RPMI8226 (cell line): ENCODE measurements at regions not wholly inside any gene's neighbourhood (a gene's known extent, or its start where the extent isn't known, plus 50 kb on each side); places are given as distances from the start of the nearest gene placed in this dataset.
"Not testable (repeated sequence)": the region's sequence is repeated elsewhere in the genome, so short reads cannot be mapped to it uniquely, and the experiment has no call there.

Source experiments
- DNase-seq: peaks from one replicate; pipeline ENCODE4 v3.0.0-alpha.2; 2015

DNA sequence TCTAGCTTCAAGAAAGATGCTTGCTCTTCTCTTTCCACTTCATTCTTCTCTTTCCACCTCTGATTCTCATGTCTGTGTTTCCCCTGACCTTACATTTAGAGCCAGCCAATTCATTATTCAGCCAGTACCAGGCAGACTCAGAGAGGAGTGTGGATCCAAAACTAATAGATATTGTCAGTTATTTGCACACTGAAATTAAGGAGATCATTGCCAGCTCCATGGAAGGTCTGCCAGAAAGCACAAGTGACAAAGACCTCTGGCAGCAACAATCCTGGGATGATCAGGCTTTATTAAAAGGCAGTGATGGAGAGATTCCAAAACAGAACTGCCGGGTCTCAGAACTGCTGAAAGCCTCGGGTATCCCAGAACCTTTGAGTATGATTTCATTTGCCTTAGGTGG, 749.4 kb downstream of the XPNPEP1 start:
- no peak for DNase-seq

DNA sequence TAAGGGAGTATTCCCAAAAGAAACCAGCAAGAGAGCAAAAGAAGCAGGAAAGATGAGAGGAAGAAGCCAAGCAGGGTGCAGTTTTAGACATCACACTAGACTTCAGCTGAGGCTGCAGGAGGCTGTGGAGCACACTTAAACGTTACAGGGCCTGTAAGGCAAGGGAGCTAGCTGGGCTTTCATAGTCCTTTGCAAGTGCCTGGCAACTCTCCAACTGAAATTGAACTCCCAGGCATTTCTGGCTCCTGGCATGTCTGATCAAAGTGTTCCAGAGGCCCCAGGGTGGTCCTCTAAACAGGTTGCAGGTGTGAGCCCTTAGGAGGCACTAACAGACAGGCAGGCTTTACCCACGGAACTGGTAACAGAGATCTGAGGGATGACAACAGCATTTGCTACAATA, 750.2 kb downstream of the XPNPEP1 start:
- DNase-seq = no peak

DNA sequence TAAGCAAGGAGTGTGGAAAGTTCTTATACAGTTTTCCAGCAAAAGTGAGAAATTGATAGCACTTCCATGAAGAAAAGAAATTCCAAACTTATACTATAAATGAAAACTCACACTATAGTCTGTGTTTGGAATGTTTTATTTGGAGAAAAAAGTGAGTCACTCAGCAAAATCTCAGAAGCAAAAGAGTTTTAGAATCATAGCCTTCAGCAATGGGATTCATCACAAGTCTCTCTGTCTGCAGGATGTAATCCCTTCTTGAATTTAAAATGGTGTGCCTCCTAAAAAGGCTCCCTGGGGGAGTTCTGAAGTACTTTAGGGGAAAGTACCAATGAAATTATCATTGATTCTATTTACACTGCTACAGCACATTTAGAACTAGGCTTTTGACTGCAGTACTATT, 756.4 kb downstream of the XPNPEP1 start:
- DNase-seq = no peak

DNA sequence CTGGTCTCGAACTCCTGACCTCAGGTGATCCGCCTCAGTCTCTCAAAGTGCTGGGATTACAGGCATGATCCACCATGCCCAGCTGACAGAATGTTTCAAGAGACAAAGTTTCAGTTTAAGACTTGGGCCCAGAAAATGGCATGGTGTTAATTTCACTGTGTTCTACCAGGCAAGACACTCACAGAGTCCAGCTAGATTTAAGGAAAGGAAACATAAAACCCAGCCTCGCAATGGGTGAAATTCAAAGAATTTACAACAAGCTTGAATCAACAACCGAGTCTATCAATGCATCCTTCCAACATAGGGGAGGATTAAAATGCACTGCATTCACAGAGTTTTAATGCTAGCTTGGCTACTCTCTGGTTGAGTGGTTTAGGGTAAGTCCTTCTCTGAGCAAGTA, 764.0 kb downstream of the XPNPEP1 start:
- DNase-seq = no peak

DNA sequence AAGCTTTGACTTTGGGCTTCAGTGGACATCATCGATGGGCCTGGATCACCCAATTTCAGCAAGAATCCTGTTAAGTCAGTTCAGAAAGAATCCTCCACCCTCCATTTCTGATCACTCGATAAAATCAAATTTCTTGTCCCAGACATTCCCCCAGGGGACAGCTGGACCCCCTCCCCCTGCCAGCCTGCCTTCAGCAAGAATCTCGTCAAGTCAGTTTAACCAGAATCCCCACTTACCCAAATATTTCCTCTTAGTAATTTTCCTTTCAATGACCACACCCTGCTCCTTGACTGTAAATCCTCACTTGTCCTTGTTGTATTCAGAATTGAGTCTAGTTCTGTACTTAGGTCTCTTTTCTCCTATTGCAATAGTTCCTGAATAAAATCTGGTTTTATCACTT, 766.9 kb downstream of the XPNPEP1 start:
- no peak for DNase-seq

DNA sequence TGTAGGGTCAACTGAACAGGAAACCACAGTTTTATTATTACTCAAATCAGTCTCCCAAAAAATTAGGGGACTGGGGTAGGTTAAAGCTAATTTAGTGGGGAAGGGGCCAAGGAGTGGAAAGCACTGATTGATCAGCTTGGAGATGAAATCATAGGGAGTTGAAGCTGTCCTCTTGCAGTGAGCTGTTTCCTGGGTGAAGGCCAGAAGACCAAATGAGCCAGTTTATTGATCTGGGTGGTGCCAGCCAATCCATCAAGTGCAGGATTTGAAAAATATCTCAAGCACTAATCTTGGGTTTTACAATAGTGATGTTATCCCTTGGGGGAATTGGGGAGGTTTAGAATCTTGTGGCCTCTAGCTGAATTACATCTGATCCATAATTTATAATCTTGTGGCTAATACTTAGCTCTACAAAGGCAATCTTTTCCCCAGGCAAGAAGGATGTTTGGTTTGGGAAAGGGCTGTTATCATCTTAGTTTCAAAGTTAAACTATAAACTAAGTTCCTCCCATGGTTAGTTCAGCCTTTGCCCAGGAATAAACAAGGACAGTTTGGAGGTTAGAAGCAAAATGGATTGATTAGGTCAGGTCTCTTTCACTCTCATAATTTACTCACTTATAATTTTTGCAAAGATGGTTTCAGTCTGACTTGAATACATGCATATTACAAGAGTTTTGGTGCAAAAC, 773.5 kb downstream of the XPNPEP1 start:
- DNase-seq = no peak

DNA sequence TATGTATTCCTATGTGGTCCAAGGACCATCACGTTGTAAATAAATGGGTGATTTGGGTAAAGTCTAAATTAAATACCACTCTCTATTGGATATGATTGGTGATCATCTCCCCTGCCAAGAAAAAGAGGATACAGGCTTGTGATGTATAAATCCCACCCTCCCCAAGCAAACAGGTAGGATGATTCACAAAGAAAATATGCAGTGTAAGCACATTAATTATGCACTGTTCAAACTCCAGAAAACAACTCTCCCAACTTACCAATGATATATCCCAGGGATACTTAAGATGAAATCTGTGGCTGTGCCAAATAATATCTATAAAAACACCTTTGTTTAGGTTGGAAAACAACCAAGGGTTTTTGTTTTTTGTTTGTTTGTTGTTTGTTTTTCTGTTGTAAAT, 795.9 kb downstream of the XPNPEP1 start:
- DNase-seq = no peak

DNA sequence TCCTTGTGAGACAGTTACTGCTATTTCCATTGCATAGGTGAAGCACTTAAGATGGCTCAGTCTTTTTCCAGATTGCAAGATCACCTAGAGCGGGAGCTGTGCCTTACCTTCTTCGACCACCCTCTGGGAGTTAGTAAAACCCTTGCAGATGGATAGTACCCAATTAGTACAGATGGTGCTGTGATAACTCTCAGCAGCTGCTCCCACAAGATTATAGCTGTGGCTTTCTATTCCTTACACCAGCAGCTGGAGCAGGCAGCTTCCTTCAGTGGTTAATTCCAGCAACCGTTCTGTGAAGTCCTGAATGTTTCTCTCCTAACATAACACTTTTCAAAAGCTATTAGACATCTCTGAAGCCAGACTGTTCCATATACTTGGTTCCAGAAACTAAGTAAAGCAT, 796.8 kb downstream of the XPNPEP1 start:
- DNase-seq = no peak

DNA sequence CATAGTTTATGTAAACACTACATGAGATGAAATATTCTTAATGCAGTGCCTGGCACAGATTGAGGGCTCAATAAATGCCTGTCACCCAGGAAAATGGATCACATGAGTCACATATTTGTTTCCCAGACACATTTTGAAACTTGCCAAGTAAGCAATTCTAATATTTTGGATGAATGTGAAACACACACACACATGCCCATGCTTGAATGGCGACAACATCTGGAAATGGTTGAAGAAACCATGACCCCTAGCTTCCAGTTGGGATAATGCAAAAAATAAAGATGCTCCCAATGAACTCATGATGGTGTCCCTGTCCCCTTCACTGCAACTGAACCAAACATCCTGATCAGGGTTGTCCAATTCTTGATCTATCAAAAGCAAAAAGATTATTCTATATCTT, 797.3 kb downstream of the XPNPEP1 start:
- DNase-seq = no peak

DNA sequence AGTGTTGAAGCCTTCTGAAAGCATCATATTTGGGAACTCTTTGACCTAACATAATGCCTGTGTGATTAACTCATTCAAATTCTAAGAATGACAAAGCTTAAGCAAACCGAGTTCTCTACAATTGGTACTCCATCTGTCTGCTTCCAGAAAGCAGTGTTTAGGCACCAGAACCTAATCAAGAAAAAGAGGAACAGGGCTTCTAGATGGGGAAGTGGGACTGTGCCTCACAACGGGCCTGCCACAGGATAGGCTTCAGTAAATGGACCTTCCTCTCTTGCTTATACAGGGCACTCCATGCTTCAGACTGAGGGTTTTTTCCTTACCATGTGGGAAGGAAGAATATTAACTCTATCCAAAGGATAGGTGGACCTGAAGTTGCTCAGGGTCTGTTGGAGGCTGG, 808.1 kb downstream of the XPNPEP1 start:
- DNase-seq = no peak

DNA sequence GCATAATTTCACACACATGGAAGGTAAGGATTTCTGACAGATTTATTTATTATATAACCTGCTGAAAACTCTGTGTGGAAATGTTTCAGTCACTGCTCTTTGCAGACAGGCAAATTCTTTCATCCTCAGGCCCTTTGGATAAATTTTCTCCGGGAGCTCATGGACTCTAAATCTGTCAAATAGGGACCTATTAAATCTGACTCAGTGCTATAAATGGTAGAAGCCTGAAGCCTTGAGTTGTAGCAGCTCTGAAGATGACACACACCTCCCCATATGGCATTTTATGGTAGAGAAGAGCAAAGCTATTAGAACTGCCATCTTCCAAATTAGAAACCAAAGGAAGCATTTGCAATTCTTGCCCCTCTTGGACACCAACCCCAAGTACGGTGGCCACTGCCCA, 808.7 kb downstream of the XPNPEP1 start:
- DNase-seq = no peak

DNA sequence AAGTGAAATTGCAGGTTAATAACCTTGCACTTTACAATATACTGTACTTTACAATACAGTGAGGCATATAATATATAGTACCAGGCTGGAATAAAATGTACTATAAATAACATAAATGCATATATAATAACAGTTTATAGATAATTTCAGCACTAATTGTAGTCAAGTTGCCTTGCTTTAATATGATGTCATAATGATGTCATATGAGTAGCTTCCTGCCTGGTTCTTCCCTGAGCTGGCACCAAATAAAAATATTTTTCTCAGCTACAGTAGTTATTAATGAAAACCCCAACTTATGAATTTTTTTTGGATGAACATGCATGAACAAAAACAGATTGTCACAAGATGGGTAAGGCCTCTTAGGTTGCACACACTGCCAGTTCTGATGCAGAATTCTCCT, 816.7 kb downstream of the XPNPEP1 start:
- DNase-seq = no peak

DNA sequence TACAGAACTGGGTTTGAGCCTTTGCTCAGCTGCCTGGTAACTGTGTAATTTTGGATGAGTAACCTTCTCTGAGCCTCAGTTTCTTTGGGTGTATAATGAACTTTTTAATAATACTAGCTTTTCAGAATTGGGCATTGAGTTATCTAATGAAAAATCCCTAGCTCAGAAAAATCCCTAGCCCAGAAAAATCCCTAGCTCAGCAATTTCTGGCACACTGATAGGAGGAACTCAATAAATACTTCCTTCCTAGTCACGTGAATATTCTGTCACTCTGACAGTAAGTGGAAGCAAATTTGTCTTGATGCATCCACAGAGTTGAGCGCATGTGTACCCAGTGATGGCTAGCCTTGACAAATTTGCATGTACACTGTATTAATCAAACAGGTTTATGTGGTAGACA, 817.6 kb downstream of the XPNPEP1 start:
- no peak for DNase-seq

DNA sequence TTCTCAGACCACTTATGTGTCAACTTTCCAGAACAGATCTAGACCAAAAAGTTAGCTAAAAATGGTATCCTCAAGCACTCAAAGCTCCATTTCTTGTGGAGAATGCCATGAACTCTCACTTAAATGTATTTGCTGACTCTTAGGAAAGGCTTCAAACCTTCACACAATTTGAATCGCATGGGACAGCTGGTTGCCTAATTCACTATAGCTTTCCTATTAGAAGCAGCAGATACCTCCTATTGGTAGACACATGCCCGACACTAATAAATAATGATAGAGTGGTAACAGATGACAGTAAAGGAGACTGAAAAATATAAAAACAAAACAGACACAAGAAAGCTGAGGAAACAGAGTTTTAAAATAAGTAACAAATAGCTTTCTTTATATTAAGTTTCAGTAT, 818.5 kb downstream of the XPNPEP1 start:
- DNase-seq = no peak

DNA sequence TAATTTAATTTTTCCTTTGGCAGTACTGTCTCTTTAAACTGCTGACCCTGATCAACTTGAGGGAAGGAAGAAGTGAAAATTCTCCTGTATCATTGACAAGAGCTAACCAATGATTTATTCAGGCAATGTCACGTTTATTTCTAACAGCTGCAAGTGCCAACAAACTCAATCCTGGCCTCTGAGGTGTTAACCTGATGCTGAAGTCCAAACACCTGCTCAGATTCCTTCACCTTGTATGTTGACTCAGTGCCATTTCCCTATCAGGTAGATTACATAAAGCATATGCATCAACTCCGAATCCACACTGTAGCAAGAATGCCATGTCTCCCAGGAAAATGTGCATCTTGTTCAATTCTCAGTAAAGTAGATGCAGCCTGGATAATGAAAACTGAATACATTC, 820.0 kb downstream of the XPNPEP1 start:
- no peak for DNase-seq

DNA sequence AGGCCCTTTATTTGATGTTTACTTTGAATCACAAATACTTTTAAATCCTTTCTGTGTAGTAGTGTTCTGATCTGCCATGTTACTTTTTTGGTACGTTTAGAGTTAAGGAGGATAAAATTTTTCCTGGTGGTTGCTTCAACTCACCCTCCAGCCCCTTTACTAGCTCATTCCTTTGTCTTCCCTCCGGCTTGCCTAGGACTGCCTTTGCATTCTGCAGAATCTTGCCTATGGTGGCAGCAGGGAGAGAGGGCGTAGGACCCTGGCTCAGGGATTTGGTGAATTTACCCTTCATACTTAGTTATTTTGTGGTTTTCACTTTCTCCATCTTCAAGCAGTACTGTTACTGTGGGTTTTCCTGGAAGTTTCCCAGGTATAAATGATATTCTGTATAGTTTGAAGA, 833.5 kb downstream of the XPNPEP1 start:
- DNase-seq = no peak

DNA sequence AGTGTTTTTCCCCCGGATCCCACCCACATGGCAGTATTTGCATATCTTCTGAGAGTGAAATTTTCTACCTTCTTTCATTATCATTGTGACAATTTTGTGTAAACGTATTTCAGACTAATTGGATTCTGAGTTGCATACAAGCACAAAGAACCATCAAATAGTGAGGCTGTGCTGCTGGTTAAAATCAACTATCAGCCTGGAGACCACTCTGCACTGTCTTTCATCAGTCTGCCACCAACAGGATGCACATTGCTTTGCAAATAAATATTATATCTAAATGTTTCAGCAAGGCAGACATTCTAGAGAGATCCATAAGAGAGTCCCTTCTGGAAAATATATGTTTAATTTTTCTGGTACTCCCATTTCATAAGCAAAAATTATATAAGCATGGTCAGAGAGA, 851.8 kb downstream of the XPNPEP1 start:
- no peak for DNase-seq

DNA sequence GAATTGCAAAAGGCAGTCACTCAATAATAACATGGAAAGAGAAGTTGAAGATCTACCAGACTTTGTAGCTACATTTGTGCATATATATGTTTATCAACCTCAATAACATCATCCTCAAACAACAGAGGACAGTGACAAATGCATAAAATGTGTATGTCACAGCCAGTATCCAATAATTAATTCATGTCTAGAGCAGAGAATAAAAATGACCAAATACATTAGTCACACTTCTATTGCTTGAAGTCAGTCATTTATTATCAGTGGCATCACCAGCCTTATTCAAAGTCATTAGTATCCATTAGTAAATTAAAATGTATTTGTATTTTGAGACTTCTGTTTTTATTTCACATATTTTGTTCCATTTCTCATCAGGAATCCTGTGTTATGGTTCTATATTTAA, 852.8 kb downstream of the XPNPEP1 start:
- no peak for DNase-seq

DNA sequence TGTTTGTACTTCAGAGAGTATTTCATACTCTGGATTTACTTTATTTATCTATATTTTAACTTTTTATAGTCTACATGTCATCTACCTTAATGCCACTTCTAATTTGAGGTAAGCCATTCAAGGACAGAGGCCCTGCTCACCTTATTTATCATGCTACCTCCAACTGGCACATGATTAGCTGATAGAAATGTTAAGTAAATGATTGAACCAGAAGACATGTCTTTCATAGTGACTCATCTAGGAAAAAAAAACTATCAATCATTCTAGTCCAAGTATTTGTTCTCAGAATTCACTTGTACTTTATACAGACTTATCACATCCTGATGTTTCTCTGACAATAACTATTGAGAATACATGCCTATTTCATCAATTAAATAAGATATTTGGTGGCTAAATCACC, 856.3 kb downstream of the XPNPEP1 start:
- no peak for DNase-seq

DNA sequence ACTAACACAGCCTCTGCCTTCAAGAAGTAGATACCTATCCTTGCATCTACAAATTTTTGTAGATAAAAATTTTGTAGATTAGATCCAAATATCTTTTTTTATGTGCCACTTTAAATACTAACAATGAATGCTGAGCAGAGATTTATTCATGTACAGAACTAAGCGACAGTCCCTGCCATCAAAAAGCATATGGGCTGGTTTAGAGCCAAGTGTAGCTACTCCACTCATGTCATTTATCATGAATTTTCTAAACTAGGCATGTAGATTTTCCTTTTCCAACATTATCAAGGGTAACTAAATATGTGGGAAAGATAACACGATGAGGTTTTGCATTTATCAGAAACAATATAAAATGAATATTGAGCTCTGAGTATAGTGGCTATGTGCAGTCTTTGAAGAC, 857.5 kb downstream of the XPNPEP1 start:
- DNase-seq = no peak

DNA sequence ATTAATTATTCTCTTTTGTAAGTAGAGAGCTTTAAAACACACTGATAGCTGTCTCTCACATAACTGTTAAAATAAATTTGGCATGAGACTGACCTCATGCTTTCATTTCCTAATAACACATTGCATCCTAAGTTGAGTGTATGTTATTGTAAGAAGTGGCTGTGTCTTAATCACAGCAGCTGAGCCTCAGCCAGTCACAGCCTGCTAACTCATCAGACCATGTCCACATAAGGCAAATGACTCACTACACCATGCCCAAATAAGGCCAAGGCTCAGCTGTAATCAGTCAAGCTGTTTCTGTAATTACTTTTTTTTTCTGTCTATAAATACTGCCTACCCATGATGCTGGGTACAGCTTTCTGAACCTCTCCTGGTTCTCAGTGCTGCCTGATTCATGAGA, 860.9 kb downstream of the XPNPEP1 start:
- no peak for DNase-seq

DNA sequence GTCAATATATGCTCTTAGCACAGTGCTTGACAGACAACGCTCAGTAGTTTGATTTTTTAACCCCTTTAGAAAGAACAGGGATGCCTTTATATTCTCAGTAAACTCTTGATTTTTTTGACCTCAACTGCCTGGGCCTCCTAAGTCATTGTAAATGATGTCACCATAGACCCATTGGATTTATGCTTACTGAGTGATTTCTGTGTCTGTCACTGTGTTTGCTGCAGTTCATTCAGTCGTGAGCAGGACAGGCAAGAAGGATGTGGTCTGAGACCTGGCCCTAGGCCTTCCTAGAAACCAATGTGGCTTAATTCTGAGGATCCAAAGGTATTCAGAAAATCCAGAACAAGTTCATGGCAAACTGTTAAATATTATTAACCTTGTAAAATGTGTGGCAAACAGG, 868.1 kb downstream of the XPNPEP1 start:
- no peak for DNase-seq

DNA sequence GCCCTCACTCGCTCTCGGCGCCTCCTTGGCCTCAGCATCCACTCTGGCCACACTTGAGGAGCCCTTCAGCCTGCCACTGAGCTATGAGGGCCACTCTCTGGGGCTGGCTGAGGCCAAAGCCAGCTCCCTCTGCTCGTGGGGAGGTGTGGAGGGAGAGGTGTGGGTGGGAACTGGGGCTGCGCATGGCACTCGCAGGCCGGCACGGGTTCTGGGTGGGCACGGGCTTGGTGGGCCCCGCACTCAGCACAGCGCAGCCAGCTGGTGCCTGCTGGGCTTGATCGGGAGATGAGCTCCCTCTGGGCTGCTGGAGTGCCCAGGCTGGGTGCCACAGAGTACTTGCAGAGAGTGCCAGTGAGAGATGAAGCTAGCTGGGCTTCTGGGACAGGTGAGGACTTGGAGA, 875.5 kb downstream of the XPNPEP1 start:
- DNase-seq = no peak

DNA sequence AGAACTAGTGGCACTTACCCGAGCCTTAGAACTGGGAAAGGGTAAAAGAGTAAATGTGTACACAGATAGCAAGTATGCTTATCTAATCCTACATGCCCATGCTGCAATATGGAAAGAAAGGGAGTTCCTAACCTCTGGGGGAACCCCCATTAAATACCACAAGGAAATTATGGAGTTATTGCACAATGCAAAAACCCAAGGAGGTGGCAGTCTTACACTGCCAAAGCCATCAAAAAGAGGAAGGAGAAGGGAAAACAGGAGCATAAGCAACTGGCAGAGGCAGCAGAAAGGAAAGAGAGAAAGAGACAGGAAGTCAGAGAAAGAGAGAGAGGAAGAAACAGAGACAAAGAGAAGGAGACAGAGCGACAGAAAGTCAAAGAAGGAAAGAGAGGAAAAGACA, 876.9 kb downstream of the XPNPEP1 start:
- DNase-seq = not testable (repeated sequence)

DNA sequence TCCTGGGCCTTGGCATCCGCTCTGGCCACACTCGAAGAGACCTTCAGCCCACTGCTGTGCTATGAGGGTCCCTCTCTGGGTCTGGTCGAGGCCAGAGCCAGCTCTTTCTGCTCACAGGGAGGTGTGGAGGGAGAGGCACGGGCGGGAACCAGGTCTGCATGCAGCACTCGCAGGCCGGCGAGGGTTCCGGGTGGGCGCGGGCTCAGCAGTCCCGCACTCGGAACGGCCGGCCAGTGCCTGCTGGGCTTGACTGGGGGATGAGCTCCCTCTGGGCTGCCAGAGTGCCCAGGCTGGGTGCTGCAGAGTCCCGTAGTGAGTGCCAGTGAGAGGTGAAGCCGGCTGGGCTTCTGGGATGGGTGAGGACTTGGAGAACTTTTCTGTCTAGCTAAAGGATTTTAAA, 882.7 kb downstream of the XPNPEP1 start:
- no peak for DNase-seq

DNA sequence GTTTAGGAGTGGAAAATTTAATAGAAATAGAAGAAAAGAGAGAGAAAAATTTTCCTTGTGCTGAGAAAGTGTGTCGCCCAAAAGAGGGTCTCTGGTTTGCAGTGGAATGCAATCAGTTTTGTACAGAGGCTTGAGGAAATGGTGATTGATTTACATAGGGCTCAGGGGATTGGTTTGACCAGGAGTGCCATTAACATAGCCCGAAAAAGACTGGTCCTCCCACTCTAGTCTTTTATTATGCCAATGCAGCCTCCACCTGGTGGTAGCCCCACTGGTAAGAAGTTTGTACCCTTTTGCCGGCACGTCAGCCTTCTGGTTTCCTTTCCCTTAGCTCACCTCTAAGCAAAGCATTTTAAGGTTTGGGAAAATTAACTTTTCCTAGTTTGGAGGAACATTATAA, 885.3 kb downstream of the XPNPEP1 start:
- DNase-seq = no peak
